IMR-90 (cell line): ENCODE measurements at regions not wholly inside any gene's neighbourhood (a gene's known extent, or its start where the extent isn't known, plus 50 kb on each side); places are given as distances from the start of the nearest gene placed in this dataset.
A peak's percentile ranks its signal among the peaks of the same experiment; 100 is the strongest.

Source experiments
- ATAC-seq: fragments of 200-7000 bp; cut with Tn5 transposase; 2 replicates; pipeline ENCODE4 v1.9.1; 2020; ENCODE audit warnings: low read depth, mild to moderate bottlenecking, moderate library complexity
- BruUV-seq: library from RNA; stranded (reverse); fragments of 400-500 nt; replicated peaks from 2 replicates; lab custom pipeline; 2021; lab: Mats Ljungman, UMichigan
- CTCF ChIA-PET: fragments of 300-600 bp; formaldehyde crosslinking; extraction: SDS; loops from one replicate; lab custom pipeline; 2021; ENCODE audit warnings: antibody characterized with exemption; lab: Yijun Ruan, JAX
- POLR2A ChIA-PET: fragments of 300-600 bp; sonication (Branson Sonifier 250); formaldehyde crosslinking; loops from one replicate; lab custom pipeline; 2022; ENCODE audit warnings: antibody characterized with exemption; ENCODE audit not compliant: unreplicated experiment; lab: Charles Lee
- DNase-seq: peaks from one replicate; pipeline ENCODE4 v3.0.0; 2013
- H2AFZ ChIP-seq: replicated peaks from 2 replicates; pipeline ENCODE3; 2013; ENCODE audit warnings: low read length, mild to moderate bottlenecking; ENCODE audit not compliant: poor library complexity
- H2AK5ac ChIP-seq: 2 replicates; pipeline ENCODE4 v1.6.1; 2013; ENCODE audit warnings: low read depth, low read length, inconsistent platforms
- H2AK9ac ChIP-seq: replicated peaks from 2 replicates; pipeline ENCODE3; 2013; ENCODE audit warnings: mild to moderate bottlenecking, low read depth, low read length, moderate library complexity; ENCODE audit not compliant: poor library complexity
- H2BK120ac ChIP-seq: 2 replicates; pipeline ENCODE4 v1.6.1; 2013; ENCODE audit warnings: low read depth, low read length, inconsistent platforms
- H2BK15ac ChIP-seq: 3 replicates; pipeline ENCODE4 v1.6.1; 2013; ENCODE audit warnings: low read depth, low read length, inconsistent platforms
- H2BK20ac ChIP-seq: 2 replicates; pipeline ENCODE4 v1.6.1; 2013; ENCODE audit warnings: low read depth, mild to moderate bottlenecking, inconsistent platforms, low read length, moderate library complexity
- H2BK5ac ChIP-seq: 2 replicates; pipeline ENCODE4 v1.6.1; 2013; ENCODE audit warnings: mild to moderate bottlenecking, low read depth, low read length, inconsistent platforms; ENCODE audit not compliant: poor library complexity, severe bottlenecking
- H3K14ac ChIP-seq: replicated peaks from 2 replicates; pipeline ENCODE4 v1.6.1; 2013; ENCODE audit warnings: low read depth, low read length, inconsistent platforms
- H3K18ac ChIP-seq: 2 replicates; pipeline ENCODE4 v1.6.1; 2013; ENCODE audit warnings: low read depth, low read length, control low read depth
- H3K23ac ChIP-seq: 2 replicates; pipeline ENCODE4 v1.6.1; 2013; ENCODE audit warnings: low read depth, low read length, inconsistent platforms
- H3K27ac ChIP-seq: 2 replicates; pipeline ENCODE4 v1.5.1; 2013; ENCODE audit warnings: mild to moderate bottlenecking, control low read depth, low read length; ENCODE audit not compliant: insufficient read depth
- H3K27me3 ChIP-seq: 2 replicates; pipeline ENCODE4 v1.6.1; 2013; ENCODE audit warnings: low read length; ENCODE audit not compliant: control insufficient read depth, insufficient read depth
- H3K36me3 ChIP-seq: 2 replicates; pipeline ENCODE4 v1.6.1; 2013; ENCODE audit warnings: low read length, mixed read lengths; ENCODE audit not compliant: control insufficient read depth, insufficient read depth
- H3K4ac ChIP-seq: 2 replicates; pipeline ENCODE4 v1.6.1; 2013; ENCODE audit warnings: low read depth, low read length, inconsistent platforms
- H3K4me1 ChIP-seq: 2 replicates; pipeline ENCODE4 v1.6.1; 2013; ENCODE audit warnings: low read length, mixed read lengths; ENCODE audit not compliant: control insufficient read depth, insufficient read depth
- H3K4me2 ChIP-seq: 2 replicates; pipeline ENCODE4 v1.6.1; 2013; ENCODE audit warnings: low read depth, mild to moderate bottlenecking, control low read depth, low read length, moderate library complexity
- H3K4me3 ChIP-seq: 2 replicates; pipeline ENCODE4 v1.5.1; 2013; ENCODE audit warnings: low read depth, mild to moderate bottlenecking, control low read depth, low read length, moderate library complexity; ENCODE audit not compliant: insufficient read depth
- H3K56ac ChIP-seq: 2 replicates; pipeline ENCODE4 v1.6.1; 2013; ENCODE audit warnings: low read length, inconsistent platforms; ENCODE audit not compliant: insufficient read depth; ENCODE audit errors: extremely low read depth
- H3K79me1 ChIP-seq, 2 experiments: 2 replicates each; pipeline ENCODE4 v1.6.1; 2013; ENCODE audit warnings: low read length in 2 of 2, inconsistent platforms in 1 of 2, low read depth in 1 of 2
- H3K9ac ChIP-seq: 2 replicates; pipeline ENCODE4 v1.6.1; 2013; ENCODE audit warnings: low read depth, low read length, control low read depth
- H3K9me1 ChIP-seq: 2 replicates; pipeline ENCODE4 v1.6.1; 2013; ENCODE audit warnings: low read length, inconsistent platforms; ENCODE audit not compliant: insufficient read depth
- H3K9me3 ChIP-seq: 2 replicates; pipeline ENCODE4 v1.6.1; 2013; ENCODE audit warnings: low read length; ENCODE audit not compliant: control insufficient read depth, insufficient read depth
- H4K20me1 ChIP-seq: 2 replicates; pipeline ENCODE4 v1.6.1; 2013; ENCODE audit warnings: low read length, inconsistent platforms; ENCODE audit not compliant: insufficient read depth
- H4K5ac ChIP-seq: 2 replicates; pipeline ENCODE4 v1.6.1; 2013; ENCODE audit warnings: mild to moderate bottlenecking, low read depth, low read length, control low read depth
- H4K8ac ChIP-seq, 2 experiments: 2 replicates each; pipeline ENCODE4 v1.6.1; 2013; ENCODE audit warnings: low read depth in 2 of 2, low read length in 2 of 2, control low read depth in 1 of 2, inconsistent platforms in 1 of 2
- H4K91ac ChIP-seq: 2 replicates; pipeline ENCODE4 v1.6.1; 2013; ENCODE audit warnings: low read depth, low read length, inconsistent platforms; ENCODE audit not compliant: insufficient read depth
- CEBPB ChIP-seq: IDR thresholded peaks from 2 replicates; pipeline ENCODE4 v1.6.1; 2012; ENCODE audit warnings: low read depth, low read length, improper control_type of control experiment
- CHD1 ChIP-seq: IDR thresholded peaks from 2 replicates; pipeline ENCODE4 v1.6.1; 2012; ENCODE audit warnings: low read depth, low read length, improper control_type of control experiment
- ELK1 ChIP-seq: fragments of 150-350 bp; IDR thresholded peaks from 2 replicates; pipeline ENCODE4 v1.6.1; 2016; ENCODE audit warnings: low read depth, mild to moderate bottlenecking, low read length, moderate library complexity, borderline replicate concordance
- FOS ChIP-seq: fragments of 150-350 bp; IDR thresholded peaks from 2 replicates; pipeline ENCODE4 v1.6.1; 2016; ENCODE audit warnings: low read depth, low read length
- MAFK ChIP-seq: IDR thresholded peaks from 2 replicates; pipeline ENCODE4 v1.6.1; 2012; ENCODE audit warnings: low read depth, low read length, improper control_type of control experiment
- MXI1 ChIP-seq: IDR thresholded peaks from 2 replicates; pipeline ENCODE4 v1.6.1; 2012; ENCODE audit warnings: low read depth, mild to moderate bottlenecking, low read length, moderate library complexity, borderline replicate concordance
- RAD21 ChIP-seq: IDR thresholded peaks from 2 replicates; pipeline ENCODE4 v1.6.1; 2012; ENCODE audit warnings: low read length, improper control_type of control experiment
- RCOR1 ChIP-seq: IDR thresholded peaks from 2 replicates; pipeline ENCODE4 v1.6.1; 2012; ENCODE audit warnings: mild to moderate bottlenecking, low read length, improper control_type of control experiment; ENCODE audit not compliant: insufficient replicate concordance
- RFX5 ChIP-seq: IDR thresholded peaks from 2 replicates; pipeline ENCODE4 v1.8.0; 2012; ENCODE audit warnings: low read depth, mild to moderate bottlenecking, low read length, moderate library complexity
- WGBS, 2 experiments: methylation state at CpG; one replicate each; pipeline versions ENCODE4 v1.1.5 to v1.1.7; 2013; ENCODE audit warnings: missing lambda C conversion rate in 2 of 2; ENCODE audit not compliant: insufficient read length in 1 of 2; ENCODE audit errors: extremely low coverage in 2 of 2; 5-methylcytosine and 5-hydroxymethylcytosine counted together
- dilution Hi-C: fragments of 300-500 bp; cut with HindIII; formaldehyde crosslinking; loops from one replicate; pipeline ENCODE4 v1.14.3; 2018; ENCODE audit warnings: low sequenced_read_pairs; ENCODE audit not compliant: unreplicated experiment
- in situ Hi-C: fragments of 300-500 bp; cut with MboI; formaldehyde crosslinking; loops from 3 replicates; pipeline ENCODE4 v1.14.3; 2019; ENCODE audit warnings: low sequenced_read_pairs, inconsistent platforms, mixed read lengths
- intact Hi-C: fragments of 100-400 bp; cut with micrococcal nuclease; formaldehyde crosslinking; loops from 2 replicates; pipeline ENCODE4 v1.10.0; 2022
- TF ChIP-seq, protein P1 (sequence below): fragments of 150-350 bp; IDR thresholded peaks from 2 replicates; pipeline ENCODE4 v1.6.1; 2017; ENCODE audit warnings: mild to moderate bottlenecking, antibody characterized with exemption, low read length, low read depth

GRCh38 chr6:142635130-142635529 lies 309.8 kb downstream of the HIVEP2 start:
- Histone ChIP-seq H4K91ac (no peak overlapping the region), H3K9me1 (no peaks in the 10 kb centered on the region), H3K23ac (no peak overlapping the region), H3K18ac (no peak overlapping the region), H2AFZ (no peak overlapping the region), H4K8ac (no peak overlapping the region), H2AK5ac (no peak overlapping the region), H4K20me1 (no peaks in the 10 kb centered on the region), H2BK20ac (no peak overlapping the region), H2BK120ac (no peak overlapping the region), H3K27ac (no peak overlapping the region), H3K27me3 (peaks cover 2% of the 10 kb centered on the region; the same call in 1 of the 2 replicates), H3K4ac (no peak overlapping the region), H3K9ac (no peak overlapping the region), H3K79me1 (no peaks in the 10 kb centered on the region), H3K4me2 (no peak overlapping the region), H2AK9ac (no peak overlapping the region), H2BK15ac (no peak overlapping the region), H3K14ac (no peak overlapping the region), H4K5ac (no peak overlapping the region), H2BK5ac (no peak overlapping the region), H3K4me3 (no peak overlapping the region), H3K4me1 (no peaks in the 10 kb centered on the region; the same call in 1 of the 2 replicates), H3K9me3 (no peaks in the 10 kb centered on the region), H3K56ac (no peak overlapping the region), H3K36me3 (no peaks in the 10 kb centered on the region)
- CTCF ChIA-PET: interaction anchor here (0.6 to 1.0 kb wide), 3 partner anchors 25 to 127 kb away, joined by 3 read pairs; no protein-coding TSS in a partner anchor
- in situ Hi-C loops (no loop called here), dilution Hi-C loops (no loop called here), intact Hi-C loops (no loop called here)
- no CpG with 5 or more reads among the region's 1 CpG for WGBS, 2 experiments
- DNase-seq (peak; percentile 71), ATAC-seq (peak; percentile 53)
- POLR2A ChIA-PET: no interaction called here
- no TSS peak for BruUV-seq
- TF ChIP-seq RFX5 (no peak), FOS (no peak), RAD21 (no peak), MAFK (no peak), CEBPB (no peak), CHD1 (no peak), ELK1 (no peak), MXI1 (no peak), RCOR1 (no peak)
- TF ChIP-seq, protein P1, sequence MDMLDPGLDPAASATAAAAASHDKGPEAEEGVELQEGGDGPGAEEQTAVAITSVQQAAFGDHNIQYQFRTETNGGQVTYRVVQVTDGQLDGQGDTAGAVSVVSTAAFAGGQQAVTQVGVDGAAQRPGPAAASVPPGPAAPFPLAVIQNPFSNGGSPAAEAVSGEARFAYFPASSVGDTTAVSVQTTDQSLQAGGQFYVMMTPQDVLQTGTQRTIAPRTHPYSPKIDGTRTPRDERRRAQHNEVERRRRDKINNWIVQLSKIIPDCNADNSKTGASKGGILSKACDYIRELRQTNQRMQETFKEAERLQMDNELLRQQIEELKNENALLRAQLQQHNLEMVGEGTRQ: no peak
